PC-3 (cell line): ENCODE measurements at regions not wholly inside any gene's neighbourhood (a gene's known extent, or its start where the extent isn't known, plus 50 kb on each side); places are given as distances from the start of the nearest gene placed in this dataset.

ENCODE experiments used
- ATAC-seq: fragments of 200-7000 bp; cut with Tn5 transposase; 2 replicates; pipeline ENCODE4 v1.9.1; 2020; ENCODE audit warnings: mild to moderate bottlenecking, moderate library complexity
- BruUV-seq: library from RNA; stranded (reverse); fragments of 400-500 nt; replicated peaks from 2 replicates; lab custom pipeline; 2021; lab: Mats Ljungman, UMichigan
- CTCF ChIA-PET: fragments of 300-600 bp; sonication (Branson Sonifier 250); formaldehyde crosslinking; loops from one replicate; lab custom pipeline; 2022; ENCODE audit warnings: antibody characterized with exemption; lab: Charles Lee
- POLR2A ChIA-PET: fragments of 300-600 bp; sonication (Branson Sonifier 250); formaldehyde crosslinking; loops from one replicate; lab custom pipeline; 2022; ENCODE audit warnings: antibody characterized with exemption; ENCODE audit not compliant: unreplicated experiment; lab: Charles Lee
- DNase-seq: peaks from one replicate; pipeline ENCODE4 v3.0.0-alpha.2; 2015
- H2AFZ ChIP-seq: fragments of 300-600 bp; sonication (generic); 2 replicates; pipeline ENCODE4 v1.6.0; 2016; ENCODE audit warnings: antibody characterized with exemption, low read length
- H3F3A ChIP-seq: fragments of 300-600 bp; sonication (generic); one replicate; pipeline ENCODE4 v1.6.0; 2017; ENCODE audit warnings: antibody characterized with exemption, low read length, control low read depth, mild to moderate bottlenecking; ENCODE audit not compliant: unreplicated experiment
- H3K27ac ChIP-seq: fragments of 300-600 bp; sonication (generic); 2 replicates; pipeline ENCODE4 v1.5.1; 2016; ENCODE audit warnings: mild to moderate bottlenecking, low read length
- H3K27me3 ChIP-seq: fragments of 300-600 bp; sonication (generic); 2 replicates; pipeline ENCODE4 v1.6.1; 2016; ENCODE audit warnings: low read length, mixed read lengths
- H3K36me3 ChIP-seq: fragments of 300-600 bp; sonication (generic); 2 replicates; pipeline ENCODE4 v1.6.1; 2016; ENCODE audit warnings: low read depth, mixed run types, low read length, mixed read lengths
- H3K4me1 ChIP-seq: fragments of 300-600 bp; sonication (generic); 2 replicates; pipeline ENCODE4 v1.5.1; 2016; ENCODE audit warnings: low read length; ENCODE audit not compliant: insufficient read depth
- H3K4me2 ChIP-seq: fragments of 300-600 bp; sonication (generic); 2 replicates; pipeline ENCODE4 v1.6.0; 2016; ENCODE audit warnings: low read length
- H3K4me3 ChIP-seq: fragments of 300-600 bp; sonication (generic); 2 replicates; pipeline ENCODE4 v1.5.1; 2016; ENCODE audit warnings: mild to moderate bottlenecking, low read length, mixed read lengths
- H3K79me2 ChIP-seq: fragments of 300-600 bp; sonication (generic); 2 replicates; pipeline ENCODE4 v1.6.1; 2017; ENCODE audit warnings: low read length, mixed read lengths
- H3K9ac ChIP-seq: fragments of 300-600 bp; sonication (generic); 2 replicates; pipeline ENCODE4 v1.6.0; 2016; ENCODE audit warnings: mild to moderate bottlenecking, low read length
- H3K9me2 ChIP-seq: fragments of 300-600 bp; sonication (generic); replicated peaks from 2 replicates; pipeline ENCODE4 v1.6.1; 2016; ENCODE audit warnings: mixed run types, low read length, mixed read lengths
- H3K9me3 ChIP-seq: fragments of 300-600 bp; sonication (generic); 2 replicates; pipeline ENCODE4 v1.6.1; 2016; ENCODE audit warnings: low read length, mixed read lengths
- H4K20me1 ChIP-seq: fragments of 300-600 bp; sonication (generic); 2 replicates; pipeline ENCODE4 v1.6.1; 2016; ENCODE audit warnings: low read length, mixed read lengths
- EZH2 ChIP-seq: fragments of 300-600 bp; sonication (generic); IDR thresholded peaks from one replicate; pipeline ENCODE4 v1.6.1; 2017; ENCODE audit warnings: antibody characterized with exemption, mild to moderate bottlenecking, low read length; ENCODE audit not compliant: unreplicated experiment
- EZH2phosphoT487 ChIP-seq: fragments of 300-600 bp; sonication (generic); IDR thresholded peaks from 2 replicates; pipeline ENCODE4 v1.6.1; 2018; ENCODE audit warnings: mild to moderate bottlenecking, antibody characterized with exemption, low read length, borderline replicate concordance
- intact Hi-C: fragments of 100-400 bp; cut with micrococcal nuclease; formaldehyde crosslinking; loops from 2 replicates; pipeline ENCODE4 v1.9.0; 2023
- TF ChIP-seq, protein P1 (sequence below): fragments of 300-600 bp; sonication (generic); conservative IDR thresholded peaks from 2 replicates; pipeline ENCODE4 v1.5.1; 2017; ENCODE audit warnings: antibody characterized with exemption, low read depth, mild to moderate bottlenecking, low read length

DNA sequence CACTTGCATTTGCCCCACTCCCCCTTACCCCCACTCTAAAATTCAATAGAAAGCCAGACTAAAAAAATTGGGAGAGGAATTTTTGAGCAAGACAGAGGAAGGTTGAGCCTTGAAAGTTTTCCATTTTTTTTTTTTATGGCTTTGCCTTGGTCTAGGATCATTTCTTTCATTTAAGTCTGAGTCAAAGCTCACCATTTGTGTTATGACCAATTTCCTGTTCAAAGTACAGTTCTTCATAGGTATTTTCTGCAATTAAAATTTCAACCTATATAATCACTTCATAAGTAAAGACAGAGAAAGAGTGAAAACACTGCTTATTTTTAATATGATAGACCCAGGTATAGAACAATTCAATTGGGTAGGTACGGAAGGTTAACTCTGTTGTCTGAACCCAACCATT is 436.6 kb upstream of the ADGRL2 start:
- Histone ChIP-seq H3K27me3 (no peaks in the 10 kb centered on the region), H3K4me3 (no peak overlapping the region), H3K9ac (no peak overlapping the region), H3F3A (no peaks in the 10 kb centered on the region), H3K36me3 (no peaks in the 10 kb centered on the region), H2AFZ (no peak overlapping the region), H3K4me1 (no peaks in the 10 kb centered on the region), H3K9me3 (no peaks in the 10 kb centered on the region), H3K27ac (no peak overlapping the region), H3K79me2 (no peaks in the 10 kb centered on the region), H3K4me2 (no peak overlapping the region), H3K9me2 (no peaks in the 10 kb centered on the region), H4K20me1 (no peaks in the 10 kb centered on the region)
- intact Hi-C loops: no loop called here
- DNase-seq (no peak), ATAC-seq (no peak)
- POLR2A ChIA-PET: no interaction called here
- no peak for TF ChIP-seq EZH2phosphoT487
- TF ChIP-seq EZH2: no peak
- TF ChIP-seq, protein P1, sequence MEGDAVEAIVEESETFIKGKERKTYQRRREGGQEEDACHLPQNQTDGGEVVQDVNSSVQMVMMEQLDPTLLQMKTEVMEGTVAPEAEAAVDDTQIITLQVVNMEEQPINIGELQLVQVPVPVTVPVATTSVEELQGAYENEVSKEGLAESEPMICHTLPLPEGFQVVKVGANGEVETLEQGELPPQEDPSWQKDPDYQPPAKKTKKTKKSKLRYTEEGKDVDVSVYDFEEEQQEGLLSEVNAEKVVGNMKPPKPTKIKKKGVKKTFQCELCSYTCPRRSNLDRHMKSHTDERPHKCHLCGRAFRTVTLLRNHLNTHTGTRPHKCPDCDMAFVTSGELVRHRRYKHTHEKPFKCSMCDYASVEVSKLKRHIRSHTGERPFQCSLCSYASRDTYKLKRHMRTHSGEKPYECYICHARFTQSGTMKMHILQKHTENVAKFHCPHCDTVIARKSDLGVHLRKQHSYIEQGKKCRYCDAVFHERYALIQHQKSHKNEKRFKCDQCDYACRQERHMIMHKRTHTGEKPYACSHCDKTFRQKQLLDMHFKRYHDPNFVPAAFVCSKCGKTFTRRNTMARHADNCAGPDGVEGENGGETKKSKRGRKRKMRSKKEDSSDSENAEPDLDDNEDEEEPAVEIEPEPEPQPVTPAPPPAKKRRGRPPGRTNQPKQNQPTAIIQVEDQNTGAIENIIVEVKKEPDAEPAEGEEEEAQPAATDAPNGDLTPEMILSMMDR: no peak
- CTCF ChIA-PET: no interaction called here
- BruUV-seq: no TSS peak

DNA sequence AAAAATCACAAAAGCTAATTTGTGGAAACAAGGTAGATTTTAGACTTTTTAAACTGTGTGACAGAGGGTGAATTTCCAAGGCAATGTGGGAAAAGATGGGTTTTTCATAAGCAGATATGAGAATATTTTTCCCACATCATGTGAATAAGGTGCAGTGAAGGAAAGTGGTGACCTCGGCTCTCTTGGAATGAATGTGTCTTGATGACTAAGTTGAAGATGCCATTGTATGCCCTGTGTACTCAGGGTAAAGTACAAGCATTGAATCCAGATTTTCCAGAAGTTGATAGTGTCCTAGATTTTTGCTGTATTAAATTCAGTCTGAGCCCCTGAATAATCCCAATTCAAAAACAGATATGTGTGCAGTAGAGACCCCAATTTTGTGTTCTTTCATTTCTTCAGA is 442.6 kb upstream of the ADGRL2 start:
- Histone ChIP-seq H3K4me2 (no peak overlapping the region), H3K9me2 (no peaks in the 10 kb centered on the region), H3F3A (no peaks in the 10 kb centered on the region), H3K4me3 (no peak overlapping the region), H4K20me1 (no peaks in the 10 kb centered on the region), H2AFZ (no peak overlapping the region), H3K27ac (no peak overlapping the region), H3K36me3 (no peaks in the 10 kb centered on the region), H3K4me1 (no peaks in the 10 kb centered on the region), H3K79me2 (no peaks in the 10 kb centered on the region), H3K9me3 (no peaks in the 10 kb centered on the region), H3K9ac (no peak overlapping the region), H3K27me3 (0 out of 2 replicates have a peak, but pooled peaks cover 3% of the 10 kb centered on the region)
- TF ChIP-seq EZH2 (no peak), EZH2phosphoT487 (no peak)
- TF ChIP-seq, protein P1: no peak
- ChIA-PET CTCF (no interaction called here), POLR2A (no interaction called here)
- ATAC-seq (no peak), DNase-seq (no peak)
- BruUV-seq: no TSS peak
- intact Hi-C loops: no loop called here

DNA sequence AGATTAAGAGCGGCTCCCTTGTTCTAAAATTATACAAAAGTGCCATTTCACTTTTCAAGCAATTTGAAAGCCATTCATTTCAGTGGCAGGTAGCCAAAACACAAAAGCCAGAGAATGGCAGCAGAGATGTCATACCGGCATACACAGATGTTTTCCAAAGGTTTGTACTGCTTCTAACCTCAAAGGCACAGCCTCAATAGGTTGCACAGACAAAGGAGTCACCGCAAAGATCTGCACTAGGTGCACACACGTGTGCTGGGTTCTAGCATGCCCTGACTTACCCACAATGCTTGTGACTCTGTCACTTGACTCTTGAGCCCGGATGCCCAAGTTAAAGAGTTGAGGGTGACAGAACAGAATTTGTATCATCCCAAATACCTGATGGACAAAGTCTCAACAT is 448.9 kb upstream of the ADGRL2 start:
- no peaks in the 10 kb centered on the region for H3K9me3 ChIP-seq
- H2AFZ ChIP-seq: no peak overlapping the region
- no peak overlapping the region for H3K4me3 ChIP-seq
- no peaks in the 10 kb centered on the region for H3K9me2 ChIP-seq
- no TSS peak for BruUV-seq
- DNase-seq (no peak), ATAC-seq (no peak)
- H3K9ac ChIP-seq: no peak overlapping the region
- ChIA-PET POLR2A (no interaction called here), CTCF (no interaction called here)
- no peaks in the 10 kb centered on the region for H3K36me3 ChIP-seq
- TF ChIP-seq EZH2: no peak
- TF ChIP-seq, protein P1: no peak
- no peak overlapping the region for H3K27ac ChIP-seq
- H3K27me3 ChIP-seq: 0 out of 2 replicates have a peak, but pooled peaks cover 9% of the 10 kb centered on the region
- no peaks in the 10 kb centered on the region for H3K79me2 ChIP-seq
- H3K4me2 ChIP-seq: no peak overlapping the region
- intact Hi-C loops: no loop called here
- no peaks in the 10 kb centered on the region for H4K20me1 ChIP-seq
- no peaks in the 10 kb centered on the region for H3K4me1 ChIP-seq
- no peaks in the 10 kb centered on the region for H3F3A ChIP-seq
